Esophagus muscularis mucosa (tissue), 3 donors: ENCODE measurements at regions not wholly inside any gene's neighbourhood (a gene's known extent, or its start where the extent isn't known, plus 50 kb on each side); places are given as distances from the start of the nearest gene placed in this dataset.

ENCODE experiments used
- POLR2A ChIP-seq: fragments of 450-650 bp; IDR thresholded peaks from one replicate; pipeline ENCODE4 v1.6.1; 2017; ENCODE audit warnings: antibody characterized with exemption, moderate library complexity, mild to moderate bottlenecking, low read depth
- TF ChIP-seq, protein P1 (sequence below), 3 experiments: fragments of 200-600 bp in 2 of 3; fragments of 450-650 bp in 1 of 3; sonication (generic) in 2 of 3; IDR thresholded peaks; one replicate each; pipeline ENCODE4 v1.5.1; 2017 to 2019; ENCODE audit warnings: antibody characterized with exemption in 3 of 3, mild to moderate bottlenecking in 2 of 3, moderate library complexity in 1 of 3

DNA sequence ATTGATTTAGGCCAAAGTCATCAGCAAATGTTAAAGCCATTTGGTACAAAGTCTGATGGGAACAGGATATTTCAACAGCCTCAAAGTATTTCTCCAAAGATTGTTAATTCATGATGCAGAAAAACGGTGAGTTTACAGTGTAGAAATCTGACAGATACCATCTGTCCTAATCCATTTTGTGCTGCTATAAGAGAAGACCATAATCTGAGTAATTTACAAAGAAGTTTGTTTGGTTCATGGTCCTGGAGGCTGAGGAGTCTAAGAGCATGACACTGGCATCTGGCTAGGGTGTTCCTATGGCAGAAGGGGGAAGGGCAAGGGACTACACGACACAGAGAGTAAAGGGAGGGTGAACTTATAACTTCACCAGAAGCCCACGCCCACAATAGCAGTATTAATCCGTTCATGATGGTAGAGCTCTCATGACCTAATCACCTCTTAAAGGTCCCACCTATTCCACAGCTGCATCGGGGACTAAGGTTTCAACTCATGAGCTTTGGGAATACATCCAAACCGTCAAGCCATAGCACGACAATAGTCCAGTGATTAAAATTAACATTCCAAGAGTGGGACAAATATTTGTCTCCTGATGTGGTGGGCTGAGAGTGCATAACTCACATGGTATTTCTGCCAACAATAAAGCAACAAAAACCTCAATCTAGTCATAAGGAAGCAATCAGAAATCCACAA is 298.6 kb upstream of the AKR1E2 start:
- TF ChIP-seq, protein P1, sequence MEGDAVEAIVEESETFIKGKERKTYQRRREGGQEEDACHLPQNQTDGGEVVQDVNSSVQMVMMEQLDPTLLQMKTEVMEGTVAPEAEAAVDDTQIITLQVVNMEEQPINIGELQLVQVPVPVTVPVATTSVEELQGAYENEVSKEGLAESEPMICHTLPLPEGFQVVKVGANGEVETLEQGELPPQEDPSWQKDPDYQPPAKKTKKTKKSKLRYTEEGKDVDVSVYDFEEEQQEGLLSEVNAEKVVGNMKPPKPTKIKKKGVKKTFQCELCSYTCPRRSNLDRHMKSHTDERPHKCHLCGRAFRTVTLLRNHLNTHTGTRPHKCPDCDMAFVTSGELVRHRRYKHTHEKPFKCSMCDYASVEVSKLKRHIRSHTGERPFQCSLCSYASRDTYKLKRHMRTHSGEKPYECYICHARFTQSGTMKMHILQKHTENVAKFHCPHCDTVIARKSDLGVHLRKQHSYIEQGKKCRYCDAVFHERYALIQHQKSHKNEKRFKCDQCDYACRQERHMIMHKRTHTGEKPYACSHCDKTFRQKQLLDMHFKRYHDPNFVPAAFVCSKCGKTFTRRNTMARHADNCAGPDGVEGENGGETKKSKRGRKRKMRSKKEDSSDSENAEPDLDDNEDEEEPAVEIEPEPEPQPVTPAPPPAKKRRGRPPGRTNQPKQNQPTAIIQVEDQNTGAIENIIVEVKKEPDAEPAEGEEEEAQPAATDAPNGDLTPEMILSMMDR (IDR thresholded peaks at IDR 0.05) = no peak
- no peak for TF ChIP-seq POLR2A
